ENCODE measurements at regions not wholly inside any gene's neighbourhood (a gene's known extent, or its start where the extent isn't known, plus 50 kb on each side); places are given as distances from the start of the nearest gene placed in this dataset.

DNA sequence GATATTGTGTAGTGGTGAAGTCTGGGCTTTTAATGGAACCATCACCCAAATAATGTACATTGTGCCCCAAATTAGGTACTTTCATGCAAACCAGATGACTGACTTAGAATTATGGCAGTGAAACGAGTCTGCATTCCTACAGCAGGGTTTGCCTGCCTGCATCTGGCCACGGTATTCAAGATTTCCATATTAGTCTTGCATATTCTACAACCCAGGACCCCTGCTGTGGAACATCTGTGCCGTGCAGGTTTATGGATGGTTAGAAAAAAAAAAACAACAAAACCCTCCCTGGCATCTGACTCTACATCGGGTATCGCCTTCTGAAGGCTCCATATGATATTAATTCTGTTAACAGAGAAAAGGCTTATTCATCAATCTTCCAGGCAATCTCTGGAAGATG lies 394.8 kb downstream of the DCDC2C start:
- no peak overlapping the region for H2AFZ ChIP-seq (ENCODE audit: low read depth, low read length, poor library complexity, severe bottlenecking)
- ChIA-PET POLR2A (no interaction called here), CTCF (no interaction called here), RAD21 (ENCODE audit: low non-redundant PET in 1 of 2, low total read pairs in 2 of 2, uncharacterized antibody in 2 of 2, unreplicated experiment in 2 of 2) (no interaction called here)
- intact Hi-C loops (cut with micrococcal nuclease), result no loop called here
- no peak overlapping the region for H3K4me3 ChIP-seq (replicated peaks in 1 of 2; ENCODE audit: low read depth in 1 of 2, low read length in 2 of 2)
- BruUV-seq (replicated peaks), result no TSS peak
- no peaks in the 10 kb centered on the region for H4K20me1 ChIP-seq (ENCODE audit: insufficient read depth)
- ATAC-seq (no peak), DNase-seq (ENCODE audit: low read depth, low spot score) (no peak)
- no peaks in the 10 kb centered on the region for H3K9me2 ChIP-seq (ENCODE audit: insufficient read depth)
- no peak overlapping the region for H3K4me2 ChIP-seq (ENCODE audit: low read length)
- no peaks in the 10 kb centered on the region for H3K27me3 ChIP-seq (ENCODE audit: insufficient read depth, low read length)
- TF ChIP-seq SP1 (IDR thresholded peaks at IDR 0.05; ENCODE audit: low read depth) (no peak), SIN3A (IDR thresholded peaks at IDR 0.05; ENCODE audit: low read depth) (no peak), JUND (IDR thresholded peaks at IDR 0.05) (no peak), RAD21 (IDR thresholded peaks at IDR 0.05; ENCODE audit: low read depth) (no peak), POLR2AphosphoS5 (IDR thresholded peaks at IDR 0.05; ENCODE audit: low read depth, low read length) (no peak), TCF7L2 (IDR thresholded peaks at IDR 0.05; ENCODE audit: borderline replicate concordance, extremely low read depth, insufficient read depth, insufficient read length) (no peak), CEBPB (IDR thresholded peaks at IDR 0.05; ENCODE audit: low read depth) (no peak), FOSL1 (IDR thresholded peaks at IDR 0.05; ENCODE audit: low read depth) (no peak)
- TF ChIP-seq, protein P1, sequence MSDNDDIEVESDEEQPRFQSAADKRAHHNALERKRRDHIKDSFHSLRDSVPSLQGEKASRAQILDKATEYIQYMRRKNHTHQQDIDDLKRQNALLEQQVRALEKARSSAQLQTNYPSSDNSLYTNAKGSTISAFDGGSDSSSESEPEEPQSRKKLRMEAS (IDR thresholded peaks at IDR 0.05), result no peak
- TF ChIP-seq, protein P2, sequence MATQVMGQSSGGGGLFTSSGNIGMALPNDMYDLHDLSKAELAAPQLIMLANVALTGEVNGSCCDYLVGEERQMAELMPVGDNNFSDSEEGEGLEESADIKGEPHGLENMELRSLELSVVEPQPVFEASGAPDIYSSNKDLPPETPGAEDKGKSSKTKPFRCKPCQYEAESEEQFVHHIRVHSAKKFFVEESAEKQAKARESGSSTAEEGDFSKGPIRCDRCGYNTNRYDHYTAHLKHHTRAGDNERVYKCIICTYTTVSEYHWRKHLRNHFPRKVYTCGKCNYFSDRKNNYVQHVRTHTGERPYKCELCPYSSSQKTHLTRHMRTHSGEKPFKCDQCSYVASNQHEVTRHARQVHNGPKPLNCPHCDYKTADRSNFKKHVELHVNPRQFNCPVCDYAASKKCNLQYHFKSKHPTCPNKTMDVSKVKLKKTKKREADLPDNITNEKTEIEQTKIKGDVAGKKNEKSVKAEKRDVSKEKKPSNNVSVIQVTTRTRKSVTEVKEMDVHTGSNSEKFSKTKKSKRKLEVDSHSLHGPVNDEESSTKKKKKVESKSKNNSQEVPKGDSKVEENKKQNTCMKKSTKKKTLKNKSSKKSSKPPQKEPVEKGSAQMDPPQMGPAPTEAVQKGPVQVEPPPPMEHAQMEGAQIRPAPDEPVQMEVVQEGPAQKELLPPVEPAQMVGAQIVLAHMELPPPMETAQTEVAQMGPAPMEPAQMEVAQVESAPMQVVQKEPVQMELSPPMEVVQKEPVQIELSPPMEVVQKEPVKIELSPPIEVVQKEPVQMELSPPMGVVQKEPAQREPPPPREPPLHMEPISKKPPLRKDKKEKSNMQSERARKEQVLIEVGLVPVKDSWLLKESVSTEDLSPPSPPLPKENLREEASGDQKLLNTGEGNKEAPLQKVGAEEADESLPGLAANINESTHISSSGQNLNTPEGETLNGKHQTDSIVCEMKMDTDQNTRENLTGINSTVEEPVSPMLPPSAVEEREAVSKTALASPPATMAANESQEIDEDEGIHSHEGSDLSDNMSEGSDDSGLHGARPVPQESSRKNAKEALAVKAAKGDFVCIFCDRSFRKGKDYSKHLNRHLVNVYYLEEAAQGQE (IDR thresholded peaks at IDR 0.05; ENCODE audit: low read depth), result no peak
- TF ChIP-seq, protein P3, sequence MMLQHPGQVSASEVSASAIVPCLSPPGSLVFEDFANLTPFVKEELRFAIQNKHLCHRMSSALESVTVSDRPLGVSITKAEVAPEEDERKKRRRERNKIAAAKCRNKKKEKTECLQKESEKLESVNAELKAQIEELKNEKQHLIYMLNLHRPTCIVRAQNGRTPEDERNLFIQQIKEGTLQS (IDR thresholded peaks at IDR 0.05), result no peak
- no peak overlapping the region for H3K9ac ChIP-seq (ENCODE audit: low read length)
- H3K4me1 ChIP-seq (ENCODE audit: control insufficient read depth in 1 of 2, insufficient read depth in 2 of 2, low read length in 2 of 2), result no peaks in the 10 kb centered on the region
- no peaks in the 10 kb centered on the region for H3K36me3 ChIP-seq (ENCODE audit: control insufficient read depth in 1 of 2, insufficient read depth in 2 of 2, low read length in 2 of 2)
- H3K79me2 ChIP-seq (ENCODE audit: insufficient read depth, low read length), result no peaks in the 10 kb centered on the region
- peaks cover 0 to 7% of the 10 kb centered on the region in 2 experiments; a peak in 2 of 4 replicates for H3K9me3 ChIP-seq (ENCODE audit: control insufficient read depth in 1 of 2, insufficient read depth in 1 of 2, low read depth in 1 of 2, low read length in 2 of 2)
- no peak overlapping the region for H3K27ac ChIP-seq (ENCODE audit: low read depth, low read length)
